BJ (cell line): ENCODE measurements at regions not wholly inside any gene's neighbourhood (a gene's known extent, or its start where the extent isn't known, plus 50 kb on each side); places are given as distances from the start of the nearest gene placed in this dataset.
A peak's percentile ranks its signal among the peaks of the same experiment; 100 is the strongest.

Experiments used
- CTCF ChIA-PET: fragments of 350-600 bp; formaldehyde crosslinking; extraction: SDS; loops from one replicate; lab custom pipeline; 2021; ENCODE audit warnings: antibody characterized with exemption, inconsistent platforms; lab: Yijun Ruan, JAX
- POLR2A ChIA-PET: fragments of 300-600 bp; sonication (Branson Sonifier 250); formaldehyde crosslinking; extraction: SDS; loops from one replicate; lab custom pipeline; 2021; ENCODE audit warnings: antibody characterized with exemption; lab: Charles Lee
- DNase-seq: peaks from one replicate; pipeline ENCODE4 v3.0.0-alpha.2; 2011; ENCODE audit warnings: low read depth
- H3K27me3 ChIP-seq: 2 replicates; pipeline ENCODE4 v1.6.0; 2011; ENCODE audit warnings: low read length; ENCODE audit not compliant: control insufficient read depth, insufficient read depth
- H3K36me3 ChIP-seq: 2 replicates; pipeline ENCODE4 v1.5.1; 2011; ENCODE audit warnings: low read length; ENCODE audit not compliant: control insufficient read depth, insufficient read depth
- H3K4me3 ChIP-seq: 2 replicates; pipeline ENCODE4 v1.5.1; 2011; ENCODE audit warnings: low read depth, mild to moderate bottlenecking, control low read depth, low read length
- CTCF ChIP-seq: IDR thresholded peaks from 2 replicates; pipeline ENCODE4 v1.5.1; 2011; ENCODE audit warnings: low read depth, mild to moderate bottlenecking, control low read depth, inconsistent platforms, low read length, moderate library complexity; ENCODE audit not compliant: insufficient read depth

GRCh38 chr2:71797035-71797810 is 343.9 kb downstream of the DYSF start:
- TF ChIP-seq CTCF = no peak
- Histone ChIP-seq H3K27me3 (no peaks in the 10 kb centered on the region), H3K4me3 (no peak overlapping the region), H3K36me3 (no peaks in the 10 kb centered on the region)
- CTCF ChIA-PET = interaction anchor here (0.7 to 14.3 kb wide), 36 partner anchors 9 to 948 kb away, joined by 3 to 285 read pairs (median 4); partner anchors contain the start of gene CYP26B1
- POLR2A ChIA-PET = no interaction called here
- DNase-seq = no peak

GRCh38 chr2:71796174-71796593 is 342.8 kb downstream of the DYSF start:
- Histone ChIP-seq H3K27me3 (peaks cover 1% of the 10 kb centered on the region), H3K36me3 (no peaks in the 10 kb centered on the region), H3K4me3 (no peak overlapping the region)
- CTCF ChIA-PET = interaction anchor here (0.7 to 14.3 kb wide), 18 partner anchors 10 to 766 kb away, joined by 3 to 285 read pairs (median 4); partner anchors contain the start of gene CYP26B1
- TF ChIP-seq CTCF = no peak
- peak; percentile 59 for DNase-seq
- POLR2A ChIA-PET = no interaction called here

GRCh38 chr2:71795486-71795885 is 342.1 kb downstream of the DYSF start:
- Histone ChIP-seq H3K36me3 (no peaks in the 10 kb centered on the region), H3K4me3 (no peak overlapping the region), H3K27me3 (peaks cover 1% of the 10 kb centered on the region)
- TF ChIP-seq CTCF = no peak
- ChIA-PET POLR2A (interaction anchor here (0.7 kb wide), 1 partner anchor 354 kb away, joined by 7 read pairs; no protein-coding TSS in a partner anchor), CTCF (interaction anchor here (0.6 to 14.3 kb wide), 11 partner anchors 11 to 766 kb away, joined by 3 to 285 read pairs (median 4); partner anchors contain the start of gene CYP26B1)
- DNase-seq = no peak

- Histone ChIP-seq H3K4me3 (no peak overlapping the region), H3K36me3 (no peaks in the 10 kb centered on the region), H3K27me3 (peaks cover 1% of the 10 kb centered on the region)
- POLR2A ChIA-PET = no interaction called here
- CTCF ChIA-PET = interaction anchor here (0.9 to 14.3 kb wide), 9 partner anchors 8 to 357 kb away, joined by 3 to 285 read pairs (median 5); partner anchors contain the start of gene CYP26B1
- TF ChIP-seq CTCF = no peak
- no peak for DNase-seq
Measured at GRCh38 chr2:71794611-71795010, 341.2 kb downstream of the DYSF start.

- ChIA-PET CTCF (interaction anchor here (0.9 to 14.3 kb wide), 8 partner anchors 9 to 358 kb away, joined by 3 to 285 read pairs (median 5); partner anchors contain the start of gene CYP26B1), POLR2A (no interaction called here)
- DNase-seq = no peak
- TF ChIP-seq CTCF = no peak
- peaks cover 1% of the 10 kb centered on the region for H3K27me3 ChIP-seq
- H3K36me3 ChIP-seq = no peaks in the 10 kb centered on the region
- no peak overlapping the region for H3K4me3 ChIP-seq
Measured at GRCh38 chr2:71793926-71794325, 340.6 kb downstream of the DYSF start.
